Epithelial cell of esophagus (primary cell): ENCODE measurements at regions not wholly inside any gene's neighbourhood (a gene's known extent, or its start where the extent isn't known, plus 50 kb on each side); places are given as distances from the start of the nearest gene placed in this dataset.

ENCODE experiments used
- DNase-seq: peaks from one replicate; pipeline ENCODE4 v3.0.0; 2010; ENCODE audit warnings: low read depth
- H3K4me3 ChIP-seq: 2 replicates; pipeline ENCODE4 v1.5.1; 2011; ENCODE audit warnings: mild to moderate bottlenecking, low read length, control low read depth
- TF ChIP-seq, protein P1 (sequence below): IDR thresholded peaks from 2 replicates; pipeline ENCODE4 v1.5.1; 2011; ENCODE audit warnings: low read depth, mild to moderate bottlenecking, low read length, control low read depth, inconsistent platforms; ENCODE audit not compliant: insufficient read depth; ENCODE audit errors: missing control alignments

DNA sequence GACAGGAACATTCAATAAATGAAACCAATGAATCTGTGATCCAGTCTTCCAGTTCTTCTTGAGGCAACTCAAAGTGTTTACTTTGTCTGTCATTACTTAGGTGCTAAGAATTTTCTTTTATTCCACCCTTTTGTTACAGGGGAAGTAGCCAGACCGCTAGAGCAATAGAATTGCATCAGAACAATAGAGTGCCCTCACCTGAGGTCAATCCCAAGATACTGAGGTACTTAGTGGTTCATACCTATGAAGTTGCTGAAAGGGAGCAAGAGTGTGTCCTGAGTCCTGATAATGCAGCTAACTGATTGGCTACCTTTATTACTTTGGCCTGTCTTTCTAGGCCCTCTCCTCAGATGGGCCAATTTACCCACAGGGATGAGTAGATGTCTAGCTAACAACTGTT, 359.4 kb upstream of the KCNH7 start:
- peak; percentile 13 for DNase-seq
- TF ChIP-seq, protein P1, sequence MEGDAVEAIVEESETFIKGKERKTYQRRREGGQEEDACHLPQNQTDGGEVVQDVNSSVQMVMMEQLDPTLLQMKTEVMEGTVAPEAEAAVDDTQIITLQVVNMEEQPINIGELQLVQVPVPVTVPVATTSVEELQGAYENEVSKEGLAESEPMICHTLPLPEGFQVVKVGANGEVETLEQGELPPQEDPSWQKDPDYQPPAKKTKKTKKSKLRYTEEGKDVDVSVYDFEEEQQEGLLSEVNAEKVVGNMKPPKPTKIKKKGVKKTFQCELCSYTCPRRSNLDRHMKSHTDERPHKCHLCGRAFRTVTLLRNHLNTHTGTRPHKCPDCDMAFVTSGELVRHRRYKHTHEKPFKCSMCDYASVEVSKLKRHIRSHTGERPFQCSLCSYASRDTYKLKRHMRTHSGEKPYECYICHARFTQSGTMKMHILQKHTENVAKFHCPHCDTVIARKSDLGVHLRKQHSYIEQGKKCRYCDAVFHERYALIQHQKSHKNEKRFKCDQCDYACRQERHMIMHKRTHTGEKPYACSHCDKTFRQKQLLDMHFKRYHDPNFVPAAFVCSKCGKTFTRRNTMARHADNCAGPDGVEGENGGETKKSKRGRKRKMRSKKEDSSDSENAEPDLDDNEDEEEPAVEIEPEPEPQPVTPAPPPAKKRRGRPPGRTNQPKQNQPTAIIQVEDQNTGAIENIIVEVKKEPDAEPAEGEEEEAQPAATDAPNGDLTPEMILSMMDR, result no peak
- no peak overlapping the region for H3K4me3 ChIP-seq

DNA sequence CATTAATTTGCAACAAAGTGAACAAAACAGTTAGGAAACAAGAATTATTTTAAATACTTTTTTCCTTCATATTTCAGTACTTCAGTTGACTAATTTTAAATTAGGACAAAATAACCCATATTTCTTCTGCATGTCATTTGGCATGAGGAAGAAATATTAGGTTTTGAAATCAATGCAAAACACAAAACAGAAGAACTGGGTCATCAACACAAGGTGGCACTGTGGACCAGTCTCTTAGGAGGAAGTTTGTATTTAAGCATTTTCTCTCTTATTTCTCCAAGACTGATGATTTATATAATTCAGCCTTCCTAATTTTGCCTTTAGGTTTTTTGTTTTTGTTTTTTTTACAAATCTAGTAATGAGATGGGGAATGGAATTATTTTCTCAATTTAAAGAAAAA, 352.8 kb upstream of the KCNH7 start:
- DNase-seq, result peak; percentile 65

DNA sequence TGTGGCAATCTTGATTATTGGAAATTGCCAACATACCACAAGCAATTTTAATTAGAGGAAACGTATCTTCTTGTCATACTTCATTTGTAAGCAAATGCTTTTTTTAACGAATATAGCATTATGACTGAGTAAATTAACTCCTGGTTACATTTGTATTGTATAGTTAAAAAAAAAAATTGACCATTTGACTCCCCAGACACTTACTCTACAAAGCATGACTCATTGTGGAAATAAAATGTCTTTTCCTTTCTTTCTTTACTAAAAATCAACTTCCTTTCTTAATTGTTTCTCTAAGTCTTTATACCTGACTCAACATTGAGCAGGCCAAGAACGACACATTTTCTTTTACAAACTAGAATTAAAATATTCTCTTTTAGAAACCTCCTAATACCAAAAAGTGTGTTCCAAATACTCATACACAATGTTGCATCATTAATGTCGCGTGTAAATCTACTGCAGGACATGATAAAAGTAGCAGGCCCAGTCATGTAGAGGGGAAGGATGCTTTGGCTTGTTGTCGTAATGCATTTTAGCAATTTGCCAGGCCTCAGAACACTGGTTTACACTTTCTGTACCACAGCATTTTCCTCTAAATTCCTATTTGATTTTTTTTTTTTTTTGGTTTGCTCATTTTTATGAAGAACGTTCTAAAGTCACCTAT, 349.6 kb upstream of the KCNH7 start:
- peak; percentile 56 for DNase-seq
- H3K4me3 ChIP-seq, result no peak overlapping the region
- TF ChIP-seq, protein P1, result no peak

More for the DNA sequence above, 352.8 kb upstream of the KCNH7 start:
- H3K4me3 ChIP-seq, result no peak overlapping the region
- TF ChIP-seq, protein P1, result peak; percentile 72

DNA sequence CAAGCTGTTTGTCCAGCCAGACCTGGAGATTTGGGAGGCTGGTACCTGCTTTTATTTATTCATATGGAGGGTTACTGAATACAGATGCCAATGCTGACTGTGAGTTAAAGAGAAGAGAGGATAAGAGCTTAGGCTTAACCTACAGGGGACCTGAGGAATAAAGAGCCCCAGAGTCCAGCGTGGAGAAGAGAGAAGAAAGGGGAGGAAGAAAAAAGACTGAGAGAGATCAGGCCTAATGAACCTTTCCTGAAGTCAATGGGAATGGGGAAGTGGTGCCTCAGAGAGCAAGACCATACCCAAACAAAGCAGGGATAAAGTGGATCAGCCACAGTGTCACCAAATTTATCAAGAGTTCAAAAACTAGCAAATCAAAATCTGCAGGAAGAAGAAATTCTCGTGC, 348.6 kb upstream of the KCNH7 start:
- no peak overlapping the region for H3K4me3 ChIP-seq
- DNase-seq, result no peak
- TF ChIP-seq, protein P1, result no peak

DNA sequence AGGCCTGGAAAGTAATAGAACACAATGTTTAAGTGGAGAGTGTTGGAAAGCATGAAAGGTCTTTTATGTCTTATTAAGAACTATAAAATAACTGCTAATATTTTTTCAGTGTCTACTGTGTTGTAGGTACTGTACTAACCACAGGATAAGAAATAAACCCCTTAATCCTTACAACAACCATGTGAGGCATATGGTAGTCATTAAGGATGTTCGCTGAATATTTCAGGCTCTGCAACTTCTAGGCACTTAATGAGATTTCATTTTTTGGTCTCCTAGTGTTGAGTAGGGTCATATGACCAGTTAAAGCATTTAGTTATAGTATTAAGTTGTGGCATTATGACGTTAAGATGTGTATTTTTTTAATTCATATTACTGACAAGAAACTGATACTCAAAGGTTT, 346.6 kb upstream of the KCNH7 start:
- H3K4me3 ChIP-seq, result no peak overlapping the region
- DNase-seq, result no peak
- TF ChIP-seq, protein P1, result no peak

DNA sequence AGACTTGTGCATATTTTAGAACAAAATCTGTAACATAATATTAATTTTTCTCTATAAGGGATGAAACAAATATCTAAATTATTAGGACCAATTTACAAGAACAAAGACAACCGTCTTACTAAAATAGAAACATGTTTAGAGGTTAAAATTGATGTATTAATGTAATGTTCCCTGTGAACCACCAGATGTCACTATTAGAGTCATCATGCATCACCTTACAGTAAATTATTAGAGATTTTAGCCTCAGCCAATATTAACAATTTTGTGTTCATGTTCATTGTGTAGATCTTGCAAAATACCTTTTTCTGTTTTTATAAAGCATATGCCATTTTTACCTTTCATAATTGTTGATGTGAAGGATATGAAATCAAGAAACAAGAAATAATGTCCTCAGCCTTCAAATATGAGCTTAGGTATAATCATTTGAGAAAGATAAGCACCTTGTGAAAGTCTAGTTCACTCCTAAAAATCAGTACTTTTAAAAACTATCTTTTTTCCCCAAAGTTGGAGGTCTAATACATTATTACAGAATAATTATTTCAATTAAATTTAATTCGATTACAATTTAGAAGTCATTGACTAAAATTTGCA, 344.3 kb upstream of the KCNH7 start:
- DNase-seq, result peak; percentile 38
- TF ChIP-seq, protein P1, result peak; percentile 58

DNA sequence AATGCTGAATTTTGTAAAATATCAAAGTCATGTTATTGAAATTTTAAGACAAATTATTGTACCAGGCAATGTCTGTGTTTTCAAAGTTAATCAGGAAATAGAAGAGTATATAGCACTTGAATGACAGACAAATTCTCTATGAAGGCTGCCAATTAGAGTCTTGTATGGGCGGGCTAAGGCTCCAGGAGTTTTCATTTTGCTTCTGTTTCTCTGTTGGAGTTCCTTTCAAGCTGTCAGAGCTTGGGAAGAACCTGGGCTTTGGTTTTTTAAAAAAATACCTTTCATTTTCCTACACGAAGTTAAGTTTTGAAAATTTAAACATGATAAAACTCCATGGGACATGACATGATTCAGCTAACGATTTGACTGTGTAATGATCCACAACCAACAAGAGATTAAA, 339.0 kb upstream of the KCNH7 start:
- H3K4me3 ChIP-seq, result no peak overlapping the region
- DNase-seq, result no peak
- TF ChIP-seq, protein P1, result no peak

More for the DNA sequence above, 344.3 kb upstream of the KCNH7 start:
- H3K4me3 ChIP-seq, result no peak overlapping the region
